Head of caudate nucleus (tissue), 42 donors: ENCODE measurements at regions not wholly inside any gene's neighbourhood (a gene's known extent, or its start where the extent isn't known, plus 50 kb on each side); places are given as distances from the start of the nearest gene placed in this dataset.

Source experiments
- DNase-seq, 42 donors: peaks; one replicate each; pipeline versions ENCODE4 v3.0.0 to v3.0.0-alpha.2; 2020 to 2021; ENCODE audit warnings: mixed read lengths in 7 of 42
- intact Hi-C: fragments of 100-400 bp; cut with DNase I; formaldehyde crosslinking; loops from one replicate; pipeline ENCODE4 v1.15.0; 2022

GRCh38 chr17:79369532-79369931 is 241.3 kb downstream of the RBFOX3 start:
- DNase-seq: no peak
- intact Hi-C loops: no loop called here

DNA sequence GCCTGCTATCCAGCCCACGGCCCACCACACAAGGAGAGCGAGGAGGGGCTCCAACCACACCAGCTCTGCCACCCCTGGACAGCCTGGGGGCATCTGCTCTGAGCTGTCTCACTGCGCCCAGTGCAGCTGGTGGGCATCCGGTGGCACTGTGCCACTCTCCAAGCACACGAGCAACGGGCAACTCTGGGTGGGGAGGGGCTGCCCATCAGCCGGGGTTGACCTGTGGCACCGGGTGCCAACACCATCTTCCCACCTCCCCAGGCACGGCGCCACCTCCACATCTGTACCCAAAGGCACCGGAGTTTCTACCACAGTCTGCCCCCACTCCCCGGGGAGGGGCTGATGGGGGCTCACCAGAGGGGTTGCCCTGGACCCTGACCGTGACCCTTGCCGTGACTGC is 241.8 kb downstream of the RBFOX3 start:
- intact Hi-C loops: no loop called here
- DNase-seq: no peak

DNA sequence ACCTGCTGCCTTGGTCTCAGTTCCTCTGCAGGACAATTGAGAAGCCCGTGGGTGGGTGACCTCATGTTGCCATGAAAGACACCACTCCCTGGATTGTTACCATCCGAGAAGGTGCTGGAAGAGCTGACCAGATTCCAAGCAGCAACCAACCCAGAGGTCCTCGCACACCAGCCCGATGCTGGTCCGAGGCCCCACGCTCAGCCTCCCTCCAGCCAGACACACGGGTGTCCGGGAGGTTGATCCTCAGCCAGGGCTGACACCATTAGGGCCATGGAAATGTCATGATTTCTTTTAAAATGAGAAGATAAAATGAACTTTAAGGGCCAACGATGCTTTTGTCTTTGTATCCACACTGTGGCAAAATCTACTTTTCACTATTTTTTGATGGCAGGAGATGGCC is 242.3 kb downstream of the RBFOX3 start:
- no peak for DNase-seq
- intact Hi-C loops: no loop called here

GRCh38 chr17:79366988-79367571 is 243.8 kb downstream of the RBFOX3 start:
- no peak for DNase-seq
- intact Hi-C loops: no loop called here

DNA sequence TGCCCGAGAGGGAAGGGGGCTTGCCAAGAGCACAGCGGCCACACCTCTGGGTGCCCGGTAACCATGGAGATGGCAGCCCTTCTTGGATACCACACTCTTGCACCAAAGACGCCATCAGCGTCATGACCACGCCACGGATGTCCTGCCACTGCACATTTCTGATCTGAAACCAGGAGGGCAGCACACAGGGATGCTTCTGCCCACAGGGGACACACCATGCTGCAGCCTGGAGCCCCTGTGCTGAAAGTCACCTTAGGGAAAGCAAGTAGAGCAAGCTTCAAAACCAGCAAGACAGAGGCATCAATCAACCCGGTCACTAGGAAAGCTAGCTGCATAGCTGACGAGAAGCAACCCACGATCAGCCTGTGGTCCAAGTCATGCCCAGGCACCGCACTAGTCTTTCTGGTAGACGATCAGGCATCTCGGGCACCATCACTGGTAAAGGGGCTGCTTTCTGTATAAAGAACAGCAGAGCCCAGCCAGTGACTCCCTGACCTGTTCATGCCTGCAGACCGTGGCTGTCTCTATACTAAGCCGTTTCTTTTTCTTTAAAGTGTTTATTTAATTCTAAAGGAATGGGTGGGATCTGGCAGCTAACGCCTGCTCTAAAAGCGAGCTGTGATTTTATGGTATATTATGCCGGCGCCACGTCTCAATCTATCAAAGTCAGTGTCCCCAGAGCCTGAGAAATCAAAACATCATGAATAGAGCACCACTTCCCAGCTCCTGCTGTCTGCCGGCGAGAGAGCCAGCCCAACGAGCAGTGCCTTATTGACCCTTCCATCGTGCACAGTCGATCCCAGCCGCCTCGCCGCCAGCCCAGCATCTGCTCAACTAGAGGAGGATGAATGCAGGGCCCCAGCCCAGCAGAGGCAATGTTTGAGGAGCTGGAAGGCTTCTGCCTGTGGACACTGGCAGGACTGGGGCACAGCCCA is 244.7 kb downstream of the RBFOX3 start:
- intact Hi-C loops: no loop called here
- no peak for DNase-seq

DNA sequence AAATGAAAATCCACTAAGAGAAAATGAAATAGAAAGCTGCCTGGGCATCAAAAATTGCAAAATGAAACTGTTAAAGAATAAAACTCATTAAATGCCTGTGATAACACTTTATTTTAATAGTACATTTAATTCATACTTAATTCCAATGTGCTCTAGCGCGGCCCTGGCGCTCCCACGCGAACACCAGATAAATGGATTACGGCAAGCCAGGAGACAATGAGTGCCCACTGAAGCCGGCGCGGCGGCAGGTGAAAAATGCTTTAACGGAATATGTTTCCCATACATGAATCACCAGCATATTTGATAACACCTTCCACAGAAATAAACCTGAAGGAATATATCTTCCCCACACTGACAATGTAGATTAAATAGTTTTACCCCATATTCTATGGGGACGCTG is 245.5 kb downstream of the RBFOX3 start:
- DNase-seq: peak in 14 of 42 donors; percentile 7 to 47 (median 22)
- intact Hi-C loops: no loop called here

DNA sequence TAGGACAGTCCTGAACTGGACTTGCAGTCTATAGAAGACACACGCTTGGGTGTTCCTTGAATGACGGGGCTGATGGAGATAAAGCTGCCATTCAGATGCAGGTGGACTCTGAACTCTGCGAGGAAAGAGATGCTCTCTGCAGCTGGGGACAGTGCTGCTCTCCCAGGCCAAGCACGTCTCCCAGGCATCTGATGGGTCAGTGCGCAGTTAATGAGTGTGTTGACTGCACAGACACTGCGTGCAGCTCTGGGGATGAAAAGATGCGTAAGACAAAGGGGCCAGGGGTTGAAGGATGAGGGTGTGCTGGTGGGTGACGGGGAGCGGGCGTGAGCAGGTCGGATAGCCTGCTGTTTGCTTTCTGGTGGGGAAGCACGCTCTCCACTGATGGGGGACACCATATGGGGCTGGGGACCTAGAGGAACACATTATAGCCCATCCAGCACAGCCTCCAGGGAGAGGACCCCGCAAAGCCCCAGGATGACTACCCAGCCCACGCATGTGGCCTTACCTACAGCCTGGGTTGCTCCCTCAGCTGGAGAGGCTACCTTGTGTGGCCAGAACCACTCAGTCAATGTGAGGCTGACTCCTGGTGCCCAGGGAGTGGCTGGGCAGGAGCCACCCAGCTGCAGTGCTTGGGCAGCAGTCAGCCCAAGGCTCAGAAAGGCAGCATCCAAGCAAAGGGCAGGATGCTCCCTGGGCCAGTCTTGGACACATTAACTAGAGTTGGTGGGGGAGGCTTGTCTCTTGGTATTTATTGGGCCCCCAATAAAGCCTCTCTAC is 246.3 kb downstream of the RBFOX3 start:
- intact Hi-C loops: no loop called here
- no peak for DNase-seq

GRCh38 chr17:79363552-79364275 is 247.1 kb downstream of the RBFOX3 start:
- intact Hi-C loops: no loop called here

GRCh38 chr17:79362772-79363305 is 248.0 kb downstream of the RBFOX3 start:
- intact Hi-C loops: no loop called here
- DNase-seq: no peak

More at GRCh38 chr17:79363552-79364275, 247.1 kb downstream of the RBFOX3 start:
- DNase-seq: no peak

DNA sequence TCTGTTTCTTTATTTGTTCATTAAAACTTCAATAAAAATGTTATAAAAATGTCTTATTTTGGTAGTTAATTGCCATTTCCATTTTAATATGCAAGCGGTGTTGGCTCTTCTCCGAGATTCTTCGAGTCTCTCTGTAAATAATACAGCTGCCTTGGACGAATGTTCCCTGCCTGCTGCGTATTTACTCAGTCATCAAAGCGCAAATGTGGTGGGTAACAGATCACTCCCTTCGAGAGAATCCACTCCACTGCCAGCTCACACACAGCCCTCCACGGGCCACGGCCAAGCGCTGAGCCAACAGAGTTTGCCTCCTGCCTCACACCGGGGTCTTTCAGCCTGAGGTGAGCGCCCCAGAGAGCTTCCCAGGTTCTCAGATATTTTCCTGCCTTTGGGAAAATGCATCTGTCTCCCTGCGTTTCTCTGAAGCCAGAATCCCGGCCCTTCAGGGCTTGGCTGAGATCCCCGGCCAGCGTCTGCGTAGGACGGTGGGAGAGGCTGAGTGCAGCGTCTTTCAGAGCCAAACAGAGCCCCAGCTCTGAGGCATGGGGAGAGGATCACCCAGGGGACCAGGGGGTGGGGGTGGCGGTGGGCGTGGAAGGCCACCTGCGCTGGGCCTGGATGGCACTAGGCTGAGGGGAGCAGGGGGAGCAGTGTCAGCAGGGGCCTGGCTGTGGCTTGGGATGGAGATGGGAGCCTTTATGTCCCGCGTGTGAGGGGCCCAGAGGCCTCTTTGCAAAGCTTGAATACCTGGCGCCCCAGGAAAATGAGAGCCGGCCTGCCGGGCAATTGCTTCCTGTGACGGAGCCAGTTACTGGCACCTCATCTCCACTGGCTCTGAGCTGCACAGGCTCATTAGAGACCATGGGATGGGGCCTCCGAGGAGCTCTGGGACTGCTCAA is 248.7 kb downstream of the RBFOX3 start:
- no peak for DNase-seq
- intact Hi-C loops: no loop called here

DNA sequence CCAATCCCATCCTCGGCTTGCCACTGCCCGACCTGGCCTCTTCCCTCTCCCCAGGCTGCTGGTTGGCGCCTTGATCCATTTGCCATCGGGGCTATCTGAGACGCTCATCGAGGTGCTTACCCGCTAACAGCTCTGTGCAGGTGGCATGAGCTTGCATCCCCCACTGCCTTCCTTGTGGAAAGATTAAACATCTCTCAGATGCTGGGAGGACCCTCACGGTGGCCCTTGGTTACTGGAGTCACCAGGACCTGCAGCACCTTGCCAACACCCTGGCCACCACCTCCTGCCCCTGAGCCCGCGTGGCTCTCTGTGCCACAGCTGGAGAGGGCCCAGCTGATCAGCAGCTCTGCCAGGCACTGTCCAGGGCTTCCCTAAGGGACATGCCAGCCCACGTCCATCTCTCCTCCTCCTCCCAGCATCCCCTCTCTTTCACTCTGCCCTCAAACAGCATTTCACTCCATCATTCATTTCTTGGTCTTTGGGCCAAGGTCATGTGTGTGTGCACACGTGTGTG is 249.6 kb downstream of the RBFOX3 start:
- no peak for DNase-seq
- intact Hi-C loops: no loop called here

GRCh38 chr17:79360196-79360595 is 250.7 kb downstream of the RBFOX3 start:
- DNase-seq: no peak

DNA sequence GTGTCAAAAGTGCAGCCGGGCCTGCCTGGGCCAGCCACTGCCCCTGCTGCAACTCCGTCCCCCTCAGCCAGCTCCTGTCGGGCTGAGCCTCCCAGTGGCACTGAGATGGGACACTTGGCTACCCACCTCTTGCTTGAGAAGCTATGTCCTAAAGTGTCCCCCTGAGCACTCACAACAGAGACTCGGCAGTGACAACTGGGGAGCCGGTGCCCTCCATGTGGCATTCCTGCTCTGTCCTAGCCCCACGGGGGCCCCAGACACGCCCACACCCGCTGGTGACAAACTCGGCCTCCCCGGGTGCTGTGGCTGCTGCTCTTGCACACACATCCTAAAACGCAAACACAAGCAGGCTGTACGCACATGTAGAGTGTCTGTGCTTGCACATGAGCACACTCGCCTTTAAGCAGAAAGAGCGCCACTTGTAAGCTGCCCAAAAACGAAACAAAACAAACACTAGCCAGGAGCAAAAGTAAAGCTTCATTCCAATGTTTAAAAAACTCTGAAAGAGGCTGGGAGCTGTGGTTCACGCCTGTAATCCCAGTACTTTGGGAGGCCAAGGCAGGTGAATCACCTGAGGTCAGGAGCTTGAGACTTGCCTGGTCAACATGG is 253.9 kb downstream of the RBFOX3 start:
- no peak for DNase-seq
- intact Hi-C loops: no loop called here

More at GRCh38 chr17:79360196-79360595, 250.7 kb downstream of the RBFOX3 start:
- intact Hi-C loops: no loop called here

DNA sequence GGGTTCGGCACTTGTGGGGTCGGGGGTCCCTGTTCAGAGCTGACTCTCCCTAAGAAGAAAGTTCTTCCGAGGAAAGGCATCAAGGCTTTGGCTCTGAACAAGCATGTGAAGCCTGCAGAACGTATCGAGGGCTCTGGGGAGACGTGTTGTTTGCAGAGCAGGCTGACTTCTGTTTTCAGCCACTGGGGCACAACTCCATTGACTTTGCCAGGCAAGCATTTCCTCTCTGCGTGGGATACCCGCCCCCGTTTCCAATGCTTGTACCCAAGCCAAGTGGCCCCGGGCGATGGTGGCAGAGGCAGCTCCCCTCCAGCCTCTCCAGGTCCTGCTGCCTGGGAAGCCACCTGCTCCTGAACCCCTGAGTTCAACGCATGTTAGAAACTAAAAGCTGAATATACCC is 255.7 kb downstream of the RBFOX3 start:
- DNase-seq: peak in 3 of 42 donors; percentile 27 to 36 (median 30)
- intact Hi-C loops: no loop called here

GRCh38 chr17:79354173-79354820 is 256.6 kb downstream of the RBFOX3 start:
- DNase-seq: peak in 31 of 42 donors; percentile 13 to 67 (median 37)
- intact Hi-C loops: no loop called here

- no peak for DNase-seq
- intact Hi-C loops: no loop called here
Measured at GRCh38 chr17:79353548-79353947, 257.3 kb downstream of the RBFOX3 start.

DNA sequence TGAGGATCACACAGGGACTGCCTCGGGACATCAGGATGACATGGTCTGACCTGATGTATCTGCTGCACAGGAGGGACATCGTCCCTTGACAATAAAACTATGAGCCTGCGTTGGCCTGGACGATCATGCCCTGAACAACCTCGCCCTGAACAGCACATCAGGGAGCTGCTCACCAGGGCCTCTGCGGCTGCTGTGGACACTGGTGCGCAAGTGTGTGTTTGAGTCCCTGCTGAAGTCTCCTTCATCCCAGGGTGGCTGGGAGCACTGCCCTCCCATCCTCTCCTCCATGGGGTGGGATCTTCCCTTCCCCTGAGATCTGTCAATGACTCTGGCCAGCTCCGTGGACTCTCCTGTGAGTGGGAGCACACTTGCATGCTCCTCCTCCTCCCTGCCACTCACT is 257.8 kb downstream of the RBFOX3 start:
- no peak for DNase-seq
- intact Hi-C loops: no loop called here
